ENCODE measurements at regions not wholly inside any gene's neighbourhood (a gene's known extent, or its start where the extent isn't known, plus 50 kb on each side); places are given as distances from the start of the nearest gene placed in this dataset.

GRCh38 chr18:30328839-30329238 lies 713.7 kb downstream of the DSC3 start:
- 73 to 82% methylated on average over 3 of the region's 3 CpGs for WGBS, 2 donors (ENCODE audit: low coverage in 1 of 2)
- no peak overlapping the region for H3K4me3 ChIP-seq
- no peak overlapping the region for H3K27ac ChIP-seq
- no peaks in the 10 kb centered on the region for H3K27me3 ChIP-seq
- H3K9me3 ChIP-seq: no peaks in the 10 kb centered on the region
- no peaks in the 10 kb centered on the region for H3K4me1 ChIP-seq
- no peaks in the 10 kb centered on the region for H3K36me3 ChIP-seq
- TF ChIP-seq CTCF (IDR thresholded peaks at IDR 0.05): no peak
- TF ChIP-seq POLR2AphosphoS5 (IDR thresholded peaks at IDR 0.05): no peak
- no peak for TF ChIP-seq POLR2A (IDR thresholded peaks at IDR 0.05)
- no peak for TF ChIP-seq EP300 (IDR thresholded peaks at IDR 0.05)
- no peak for ATAC-seq

GRCh38 chr18:30302181-30302580 lies 740.4 kb downstream of the DSC3 start:
- ATAC-seq: no peak
- Histone ChIP-seq H3K36me3 (no peaks in the 10 kb centered on the region), H3K27me3 (no peaks in the 10 kb centered on the region), H3K27ac (no peak overlapping the region), H3K4me1 (no peaks in the 10 kb centered on the region), H3K4me3 (no peak overlapping the region), H3K9me3 (no peaks in the 10 kb centered on the region)
- no peak for TF ChIP-seq CTCF (IDR thresholded peaks at IDR 0.05)
- no peak for TF ChIP-seq POLR2AphosphoS5 (IDR thresholded peaks at IDR 0.05)
- no peak for TF ChIP-seq POLR2A (IDR thresholded peaks at IDR 0.05)
- no peak for TF ChIP-seq EP300 (IDR thresholded peaks at IDR 0.05)

- H3K9me3 ChIP-seq: no peaks in the 10 kb centered on the region
- no peaks in the 10 kb centered on the region for H3K4me1 ChIP-seq
- no peak overlapping the region for H3K4me3 ChIP-seq
- WGBS, 2 donors (ENCODE audit: low coverage in 1 of 2): 41 to 65% methylated on average over 2 of the region's 2 CpGs
- no peak overlapping the region for H3K27ac ChIP-seq
- no peaks in the 10 kb centered on the region for H3K36me3 ChIP-seq
- TF ChIP-seq POLR2AphosphoS5 (IDR thresholded peaks at IDR 0.05) (no peak), CTCF (IDR thresholded peaks at IDR 0.05) (no peak), EP300 (IDR thresholded peaks at IDR 0.05) (no peak), POLR2A (IDR thresholded peaks at IDR 0.05) (no peak)
- H3K27me3 ChIP-seq: no peaks in the 10 kb centered on the region
- no peak for ATAC-seq
Measured at GRCh38 chr18:30298769-30299168, 743.8 kb downstream of the DSC3 start.

- no peak for TF ChIP-seq CTCF (IDR thresholded peaks at IDR 0.05)
- TF ChIP-seq POLR2A (IDR thresholded peaks at IDR 0.05): no peak
- no peak for TF ChIP-seq POLR2AphosphoS5 (IDR thresholded peaks at IDR 0.05)
- no peak for TF ChIP-seq EP300 (IDR thresholded peaks at IDR 0.05)
- Histone ChIP-seq H3K9me3 (no peaks in the 10 kb centered on the region), H3K36me3 (no peaks in the 10 kb centered on the region), H3K4me1 (no peaks in the 10 kb centered on the region), H3K27ac (no peak overlapping the region), H3K27me3 (no peaks in the 10 kb centered on the region), H3K4me3 (no peak overlapping the region)
- no peak for ATAC-seq
- WGBS, 2 donors (ENCODE audit: low coverage in 1 of 2): 52 to 59% methylated on average over 6 of the region's 6 CpGs
Measured at GRCh38 chr18:30288662-30289414, 753.7 kb downstream of the DSC3 start.

- ATAC-seq: no peak
- TF ChIP-seq CTCF (IDR thresholded peaks at IDR 0.05): peak in 2 of 4 experiments; percentile 21 to 46
- no peak for TF ChIP-seq POLR2AphosphoS5 (IDR thresholded peaks at IDR 0.05)
- Histone ChIP-seq H3K4me1 (no peaks in the 10 kb centered on the region), H3K36me3 (no peaks in the 10 kb centered on the region), H3K4me3 (no peak overlapping the region), H3K27ac (no peak overlapping the region), H3K27me3 (no peaks in the 10 kb centered on the region), H3K9me3 (no peaks in the 10 kb centered on the region)
- WGBS, 2 donors (ENCODE audit: low coverage in 1 of 2): 46 to 47% methylated on average over 5 of the region's 5 CpGs
Measured at GRCh38 chr18:30280861-30281470, 761.6 kb downstream of the DSC3 start.
